Stomach (tissue), 8 donors: ENCODE measurements at regions not wholly inside any gene's neighbourhood (a gene's known extent, or its start where the extent isn't known, plus 50 kb on each side); places are given as distances from the start of the nearest gene placed in this dataset.
A peak's percentile ranks its signal among the peaks of the same experiment; 100 is the strongest.

Experiments used
- DNase-seq, 2 donors: peaks; one replicate each; pipeline versions ENCODE4 v3.0.0 to v3.0.0-alpha.2; 2013 to 2019
- H3K27ac ChIP-seq, 5 donors: fragments of 200-600 bp in 4 of 5; sonication (generic) in 4 of 5; one replicate each; pipeline ENCODE4 v1.5.1; 2013 to 2019; ENCODE audit warnings: mild to moderate bottlenecking in 1 of 5, moderate library complexity in 1 of 5
- H3K27me3 ChIP-seq, 3 donors: fragments of 200-600 bp; sonication (generic); one replicate each; pipeline ENCODE4 v1.5.1; 2017 to 2019; ENCODE audit warnings: mixed run types in 1 of 3
- H3K36me3 ChIP-seq, 4 donors: fragments of 200-600 bp; sonication (generic); 1 replicate in 3 of 4; 2 replicates in 1 of 4; pipeline ENCODE4 v1.5.1; 2016 to 2019
- H3K4me1 ChIP-seq, 4 donors: fragments of 200-600 bp; sonication (generic); one replicate each; pipeline ENCODE4 v1.5.1; 2016 to 2019
- H3K4me3 ChIP-seq, 4 donors: fragments of 200-600 bp; sonication (generic) in 3 of 4; one replicate each; pipeline ENCODE4 v1.5.1; 2016 to 2019; ENCODE audit warnings: mild to moderate bottlenecking in 1 of 4
- H3K9me3 ChIP-seq, 4 donors: fragments of 200-600 bp; sonication (generic); one replicate each; pipeline ENCODE4 v1.5.1; 2016 to 2019
- CTCF ChIP-seq, 7 experiments: fragments of 450-650 bp in 4 of 7; fragments of 200-600 bp in 3 of 7; sonication (generic) in 3 of 7; IDR thresholded peaks; one replicate each; pipeline ENCODE4 v1.5.1; 2016 to 2019; ENCODE audit warnings: antibody characterized with exemption in 7 of 7, control low read depth in 2 of 7, mild to moderate bottlenecking in 1 of 7
- EP300 ChIP-seq: sonication (generic); formaldehyde crosslinking; IDR thresholded peaks from one replicate; pipeline ENCODE4 v1.6.1; 2017; ENCODE audit warnings: antibody characterized with exemption
- POLR2A ChIP-seq, 4 donors: fragments of 450-650 bp; IDR thresholded peaks; one replicate each; pipeline ENCODE4 v1.6.1; 2016; ENCODE audit warnings: antibody characterized with exemption in 4 of 4, control low read depth in 2 of 4, mild to moderate bottlenecking in 1 of 4, moderate library complexity in 1 of 4
- POLR2AphosphoS5 ChIP-seq, 3 donors: sonication (generic); formaldehyde crosslinking; IDR thresholded peaks; one replicate each; pipeline ENCODE4 v1.6.1; 2016; ENCODE audit warnings: antibody characterized with exemption in 3 of 3
- WGBS, 5 donors: extraction: QIAGEN DNeasy Blood & Tissue Kit in 3 of 5; methylation state at CpG; one replicate each; pipeline versions ENCODE4 v1.1.5 to v1.1.7; 2013 to 2018; 5-methylcytosine and 5-hydroxymethylcytosine counted together
- intact Hi-C: fragments of 100-400 bp; cut with DNase I; formaldehyde crosslinking; loops from one replicate; pipeline ENCODE4 v1.15.1; 2023; ENCODE audit warnings: low total_unique reads
- donor health status: healthy with polysubstance abuse.
- donor health status: Bipolar disorder and iron deficiency.
- donor health status: healthy.

GRCh38 chr1:201589186-201589585, 50.3 kb downstream of the NAV1 start:
- no peak for TF ChIP-seq POLR2A (IDR thresholded peaks at IDR 0.05)
- H3K27ac ChIP-seq = no peak overlapping the region
- no peak for DNase-seq
- intact Hi-C loops = no loop called here
- no peaks in the 10 kb centered on the region for H3K36me3 ChIP-seq
- no peak overlapping the region for H3K4me3 ChIP-seq
- H3K4me1 ChIP-seq = peaks cover 8 to 28% (median 16%) of the 10 kb centered on the region in 4 donors
- H3K27me3 ChIP-seq = no peaks in the 10 kb centered on the region
- H3K9me3 ChIP-seq = no peaks in the 10 kb centered on the region
- WGBS, 5 donors = 74 to 84% (median 83%) methylated on average over 3 of the region's 3 CpGs

GRCh38 chr1:201590474-201590873, 51.5 kb downstream of the NAV1 start:
- TF ChIP-seq POLR2A (IDR thresholded peaks at IDR 0.05) (no peak), EP300 (no peak), POLR2AphosphoS5 (IDR thresholded peaks at IDR 0.05) (no peak), CTCF (IDR thresholded peaks at IDR 0.05) (no peak)

GRCh38 chr1:201591348-201591747, 52.4 kb downstream of the NAV1 start:
- intact Hi-C loops = no loop called here

More at GRCh38 chr1:201590474-201590873, 51.5 kb downstream of the NAV1 start:
- Histone ChIP-seq H3K4me3 (no peak overlapping the region), H3K27ac (no peak overlapping the region), H3K36me3 (no peaks in the 10 kb centered on the region), H3K4me1 (peaks cover 10 to 25% (median 22%) of the 10 kb centered on the region in 4 donors), H3K9me3 (no peaks in the 10 kb centered on the region), H3K27me3 (no peaks in the 10 kb centered on the region)
- no peak for DNase-seq
- intact Hi-C loops = no loop called here
- WGBS, 5 donors = 85 to 88% (median 87%) methylated on average over 10 of the region's 10 CpGs

GRCh38 chr1:201591981-201592380, 53.1 kb downstream of the NAV1 start:
- intact Hi-C loops = no loop called here
- Histone ChIP-seq H3K9me3 (no peaks in the 10 kb centered on the region), H3K36me3 (no peaks in the 10 kb centered on the region), H3K27ac (no peak overlapping the region), H3K4me3 (no peak overlapping the region), H3K27me3 (no peaks in the 10 kb centered on the region), H3K4me1 (peaks cover 10 to 25% (median 22%) of the 10 kb centered on the region in 4 donors)
- no peak for TF ChIP-seq EP300
- no peak for TF ChIP-seq POLR2AphosphoS5 (IDR thresholded peaks at IDR 0.05)
- no peak for TF ChIP-seq CTCF (IDR thresholded peaks at IDR 0.05)
- TF ChIP-seq POLR2A (IDR thresholded peaks at IDR 0.05) = no peak
- DNase-seq = no peak
- 67 to 84% (median 81%) methylated on average over 3 of the region's 3 CpGs for whole genome bisulfite sequencing, 5 donors

More at GRCh38 chr1:201591348-201591747, 52.4 kb downstream of the NAV1 start:
- H3K27ac ChIP-seq = no peak overlapping the region
- H3K27me3 ChIP-seq = no peaks in the 10 kb centered on the region
- WGBS, 5 donors = 49 to 88% (median 64%) methylated on average over 1 to 2 of the region's 2 CpGs
- TF ChIP-seq CTCF (IDR thresholded peaks at IDR 0.05) (no peak), POLR2AphosphoS5 (IDR thresholded peaks at IDR 0.05) (no peak), POLR2A (IDR thresholded peaks at IDR 0.05) (no peak), EP300 (no peak)
- no peak for DNase-seq
- no peaks in the 10 kb centered on the region for H3K9me3 ChIP-seq
- H3K36me3 ChIP-seq = no peaks in the 10 kb centered on the region
- H3K4me1 ChIP-seq = peaks cover 10 to 25% (median 22%) of the 10 kb centered on the region in 4 donors
- H3K4me3 ChIP-seq = no peak overlapping the region

- H3K27ac ChIP-seq = peak overlapping the region; percentile 11 to 62 (median 59)
- DNase-seq = peak in 1 of 2 donors; percentile 75
- intact Hi-C loops = no loop called here
- no peaks in the 10 kb centered on the region for H3K27me3 ChIP-seq
- H3K4me1 ChIP-seq = peaks cover 15 to 37% (median 30%) of the 10 kb centered on the region in 4 donors
- peak; percentile 80 to 91 (median 87) for TF ChIP-seq POLR2AphosphoS5 (IDR thresholded peaks at IDR 0.05)
- TF ChIP-seq CTCF (IDR thresholded peaks at IDR 0.05) = no peak
- TF ChIP-seq EP300 = peak; percentile 48
- no peak for TF ChIP-seq POLR2A (IDR thresholded peaks at IDR 0.05)
- no peaks in the 10 kb centered on the region for H3K36me3 ChIP-seq
- no peaks in the 10 kb centered on the region for H3K9me3 ChIP-seq
- H3K4me3 ChIP-seq = no peak overlapping the region
- WGBS, 5 donors = 44 to 69% (median 64%) methylated on average over 7 of the region's 7 CpGs
Observed at GRCh38 chr1:201593200-201593921, 54.4 kb downstream of the NAV1 start.
